22Rv1 (cell line): ENCODE measurements at regions not wholly inside any gene's neighbourhood (a gene's known extent, or its start where the extent isn't known, plus 50 kb on each side); places are given as distances from the start of the nearest gene placed in this dataset.

Source experiments
- ZFX ChIP-seq: fragments of 450-650 bp; IDR thresholded peaks from 2 replicates; pipeline ENCODE4 v1.6.1; 2017; ENCODE audit warnings: antibody characterized with exemption, borderline replicate concordance
- TF ChIP-seq, protein P1 (sequence below): fragments of 450-650 bp; IDR thresholded peaks from 2 replicates; pipeline ENCODE4 v1.5.1; 2017; ENCODE audit warnings: mild to moderate bottlenecking

DNA sequence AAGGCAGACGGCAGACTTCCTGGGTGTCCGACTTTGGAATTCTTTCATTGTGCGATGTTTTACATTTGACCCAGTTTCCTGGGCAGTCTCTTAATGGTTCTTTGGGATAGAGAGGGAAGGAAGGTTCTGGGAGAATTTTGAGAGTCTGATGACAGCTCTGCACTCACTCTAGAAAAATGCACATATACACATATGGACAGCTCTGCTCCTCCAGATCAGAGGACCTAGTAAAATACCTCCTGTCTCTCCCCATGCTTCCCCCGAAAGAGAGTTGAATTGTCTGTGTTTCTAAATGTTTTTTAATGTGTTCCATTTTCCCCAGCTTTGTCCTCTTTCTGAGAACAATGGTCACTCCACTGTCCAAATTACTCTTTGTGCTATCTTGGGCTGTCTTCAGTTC, 102.0 kb upstream of the CXCR4 start:
- TF ChIP-seq, protein P1, sequence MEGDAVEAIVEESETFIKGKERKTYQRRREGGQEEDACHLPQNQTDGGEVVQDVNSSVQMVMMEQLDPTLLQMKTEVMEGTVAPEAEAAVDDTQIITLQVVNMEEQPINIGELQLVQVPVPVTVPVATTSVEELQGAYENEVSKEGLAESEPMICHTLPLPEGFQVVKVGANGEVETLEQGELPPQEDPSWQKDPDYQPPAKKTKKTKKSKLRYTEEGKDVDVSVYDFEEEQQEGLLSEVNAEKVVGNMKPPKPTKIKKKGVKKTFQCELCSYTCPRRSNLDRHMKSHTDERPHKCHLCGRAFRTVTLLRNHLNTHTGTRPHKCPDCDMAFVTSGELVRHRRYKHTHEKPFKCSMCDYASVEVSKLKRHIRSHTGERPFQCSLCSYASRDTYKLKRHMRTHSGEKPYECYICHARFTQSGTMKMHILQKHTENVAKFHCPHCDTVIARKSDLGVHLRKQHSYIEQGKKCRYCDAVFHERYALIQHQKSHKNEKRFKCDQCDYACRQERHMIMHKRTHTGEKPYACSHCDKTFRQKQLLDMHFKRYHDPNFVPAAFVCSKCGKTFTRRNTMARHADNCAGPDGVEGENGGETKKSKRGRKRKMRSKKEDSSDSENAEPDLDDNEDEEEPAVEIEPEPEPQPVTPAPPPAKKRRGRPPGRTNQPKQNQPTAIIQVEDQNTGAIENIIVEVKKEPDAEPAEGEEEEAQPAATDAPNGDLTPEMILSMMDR, result no peak
- no peak for TF ChIP-seq ZFX
